Vagina (tissue), 2 donors: ENCODE measurements at regions not wholly inside any gene's neighbourhood (a gene's known extent, or its start where the extent isn't known, plus 50 kb on each side); places are given as distances from the start of the nearest gene placed in this dataset.

ENCODE experiments used
- CTCF ChIP-seq, 3 experiments: fragments of 450-650 bp in 2 of 3; fragments of 200-600 bp in 1 of 3; sonication (generic) in 1 of 3; IDR thresholded peaks; one replicate each; pipeline ENCODE4 v1.5.1; 2017 to 2019; ENCODE audit warnings: antibody characterized with exemption in 3 of 3, mild to moderate bottlenecking in 2 of 3, moderate library complexity in 2 of 3
- POLR2A ChIP-seq, 2 donors: fragments of 450-650 bp; IDR thresholded peaks; one replicate each; pipeline ENCODE4 v1.6.1; 2017; ENCODE audit warnings: antibody characterized with exemption in 2 of 2, mild to moderate bottlenecking in 2 of 2, moderate library complexity in 2 of 2
- POLR2AphosphoS5 ChIP-seq, 2 donors: sonication (generic); formaldehyde crosslinking; IDR thresholded peaks; one replicate each; pipeline ENCODE4 v1.9.0; 2017; ENCODE audit warnings: antibody characterized with exemption in 2 of 2, mild to moderate bottlenecking in 2 of 2, low read depth in 1 of 2; ENCODE audit not compliant: insufficient read depth in 1 of 2

GRCh38 chrX:128714425-128714824 is 662.2 kb upstream of the ACTRT1 start:
- TF ChIP-seq CTCF (IDR thresholded peaks at IDR 0.05), result no peak
- no peak for TF ChIP-seq POLR2AphosphoS5 (IDR thresholded peaks at IDR 0.05; ENCODE audit: insufficient read depth in 1 of 2, low read depth in 1 of 2)
- TF ChIP-seq POLR2A (IDR thresholded peaks at IDR 0.05), result no peak
